Kasumi-1 (cell line): ENCODE measurements at regions not wholly inside any gene's neighbourhood (a gene's known extent, or its start where the extent isn't known, plus 50 kb on each side); places are given as distances from the start of the nearest gene placed in this dataset.
"Not testable (repeated sequence)": the region's sequence is repeated elsewhere in the genome, so short reads cannot be mapped to it uniquely, and the experiment has no call there.

Experiments used
- DNase-seq, 2 experiments: peaks; one replicate each; lab custom pipeline; 2025; lab: John Stamatoyannopoulos, UW

DNA sequence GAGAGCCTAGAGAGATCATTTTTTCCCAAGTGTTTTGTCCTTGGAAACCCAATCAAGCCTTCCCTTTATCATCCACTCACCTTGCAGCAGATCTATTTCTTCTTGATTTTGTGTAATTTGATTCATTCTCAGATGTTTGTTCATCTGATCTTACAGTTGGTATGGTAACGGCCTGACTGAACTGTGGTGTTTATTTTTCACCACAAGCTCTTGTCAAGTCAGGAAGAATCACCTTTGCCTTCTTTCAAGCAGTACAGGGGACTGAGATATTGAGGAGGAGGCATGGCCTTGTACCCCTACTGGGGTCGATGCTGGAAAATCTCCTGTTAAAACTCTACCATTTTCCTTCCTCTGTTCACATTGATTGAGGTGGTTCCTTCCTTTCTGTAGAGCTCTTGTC, 361.4 kb upstream of the CFAP20DC start:
- no peak for DNase-seq

- DNase-seq = no peak
Measured at GRCh38 chr3:59408047-59408624, 358.3 kb upstream of the CFAP20DC start.

DNA sequence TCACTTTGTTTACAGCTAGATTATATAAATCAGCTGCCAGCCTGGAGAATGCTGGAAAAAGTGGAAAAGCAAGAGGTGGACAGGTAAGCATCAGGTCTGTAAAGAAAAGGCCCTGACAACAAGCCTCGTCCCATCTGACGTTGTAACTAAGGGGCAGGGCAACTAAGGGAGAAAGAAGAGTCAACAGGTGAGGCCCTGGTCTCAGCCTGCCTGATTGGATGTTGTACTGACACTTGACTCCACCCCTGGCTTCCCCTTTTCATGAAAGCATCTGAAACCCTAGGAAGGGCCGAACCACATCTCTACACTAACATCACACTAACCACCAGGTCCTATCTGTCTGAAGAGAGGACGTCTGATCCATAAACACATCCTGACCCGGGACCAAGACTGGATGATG, 357.6 kb upstream of the CFAP20DC start:
- DNase-seq = no peak

DNA sequence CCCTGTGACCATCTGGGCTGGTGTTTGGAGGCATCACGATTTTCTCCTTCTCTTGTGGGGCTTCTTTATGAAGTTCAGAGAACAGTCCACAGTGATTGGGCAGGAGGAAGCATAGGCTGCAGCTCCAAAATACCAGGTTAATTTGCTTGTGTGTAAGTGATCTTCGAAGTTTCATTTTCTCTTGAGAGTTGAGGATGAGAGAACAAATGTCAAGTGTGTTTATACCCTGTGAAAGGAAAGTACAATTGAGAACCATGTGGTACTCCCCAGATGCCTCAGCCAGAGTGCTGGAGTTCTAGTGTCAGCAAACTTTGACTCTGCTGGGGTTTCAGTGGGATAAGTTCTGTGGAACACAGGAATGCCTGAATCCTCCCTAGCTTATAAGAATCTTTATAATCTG, 357.1 kb upstream of the CFAP20DC start:
- DNase-seq = no peak

GRCh38 chr3:59404851-59405250, 355.0 kb upstream of the CFAP20DC start:
- no peak for DNase-seq

GRCh38 chr3:59404064-59404463, 354.2 kb upstream of the CFAP20DC start:
- DNase-seq = no peak

- no peak for DNase-seq
Measured at GRCh38 chr3:59401924-59402323, 352.1 kb upstream of the CFAP20DC start.

DNA sequence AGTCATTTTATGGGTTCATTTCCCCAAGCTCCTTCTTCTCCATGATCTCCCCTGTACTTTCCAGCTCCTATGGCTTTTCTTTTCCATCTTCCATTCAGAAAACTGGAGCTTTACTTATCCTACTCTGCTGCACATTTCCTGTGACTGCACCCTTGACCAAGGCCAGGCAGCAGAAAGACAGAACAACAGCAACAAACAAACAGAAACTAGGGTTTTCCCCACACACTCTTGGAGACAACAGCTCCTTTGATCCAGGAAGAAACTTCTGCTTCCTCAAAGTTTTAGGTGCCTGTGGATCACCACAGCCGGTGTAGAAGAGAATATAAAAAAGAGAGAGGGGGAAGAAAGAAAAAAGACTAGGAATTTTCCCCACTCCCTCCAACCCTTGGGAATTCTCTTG, 342.3 kb upstream of the CFAP20DC start:
- DNase-seq = no peak

DNA sequence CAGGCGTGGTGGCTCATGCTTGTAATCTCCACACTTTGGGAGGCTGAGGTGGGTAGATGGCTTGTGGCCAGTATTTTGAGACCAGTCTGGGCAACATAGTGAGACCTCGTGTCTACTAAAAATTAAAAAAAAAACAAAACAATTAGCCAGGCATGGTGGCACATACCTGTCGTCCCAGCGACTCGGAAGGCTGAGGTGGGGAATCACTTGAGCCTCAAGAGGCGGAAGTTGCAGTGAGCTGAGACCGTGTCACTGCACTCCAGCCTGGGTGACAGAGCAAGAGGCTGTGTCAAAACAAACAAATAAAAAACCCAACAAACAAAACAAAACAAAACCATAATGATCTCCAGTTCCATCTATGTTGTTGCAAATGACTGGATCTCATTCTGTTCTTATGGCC, 341.3 kb upstream of the CFAP20DC start:
- no peak for DNase-seq

DNA sequence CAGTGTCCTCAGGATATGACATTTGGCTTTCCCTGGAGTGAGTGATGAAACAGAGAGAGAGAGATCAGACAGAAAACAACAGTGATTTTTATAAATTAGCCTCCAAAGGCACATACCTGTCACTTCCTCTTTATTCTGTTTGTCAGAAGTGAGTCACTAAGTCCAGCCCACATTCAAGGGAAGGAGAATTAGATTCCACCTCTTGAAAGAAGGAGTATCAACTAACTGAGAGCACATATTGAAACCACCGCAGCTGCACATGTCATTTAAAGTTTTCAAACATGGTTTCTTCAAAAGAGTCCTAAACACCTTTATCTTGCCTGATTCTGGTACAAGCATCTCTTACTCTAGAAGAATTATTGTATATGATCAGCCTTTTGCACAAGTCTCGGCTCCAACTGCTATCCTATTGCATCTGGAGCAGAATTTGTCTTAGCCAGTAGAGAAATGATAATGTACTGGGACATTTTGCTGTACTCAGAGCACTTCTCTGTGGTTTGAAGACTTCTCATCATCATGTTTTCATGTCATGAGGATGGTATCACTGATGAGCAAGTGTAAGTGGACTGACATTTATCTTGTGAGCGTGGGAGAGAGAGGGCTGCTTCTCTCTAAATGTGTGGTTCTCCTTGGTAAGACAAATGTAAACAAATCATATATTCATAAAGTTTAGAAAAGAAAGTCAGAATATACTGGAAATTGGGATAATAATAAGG, 338.9 kb upstream of the CFAP20DC start:
- DNase-seq = no peak

- no peak for DNase-seq
Measured at GRCh38 chr3:59386165-59386564, 336.3 kb upstream of the CFAP20DC start.

GRCh38 chr3:59385547-59385946, 335.7 kb upstream of the CFAP20DC start:
- no peak for DNase-seq

- no peak for DNase-seq
Measured at GRCh38 chr3:59381282-59381681, 331.5 kb upstream of the CFAP20DC start.

DNA sequence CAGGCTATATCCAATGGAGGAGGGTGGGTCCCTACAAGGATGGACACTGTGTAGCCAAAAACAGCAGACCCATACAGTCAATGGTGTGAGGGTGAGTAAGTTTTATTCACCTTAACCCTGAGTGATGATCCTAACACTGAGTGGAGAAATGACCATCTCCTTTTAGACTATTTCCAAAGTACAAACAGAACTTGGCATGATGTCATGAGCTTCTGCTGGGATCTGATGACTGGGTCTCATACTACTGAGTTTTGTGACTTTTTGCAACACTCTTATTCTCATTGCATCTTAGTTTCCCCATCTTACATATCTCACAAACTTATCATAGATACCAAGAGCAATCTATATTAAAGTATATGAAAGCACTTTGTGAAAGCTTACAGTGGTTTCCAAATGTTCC, 330.3 kb upstream of the CFAP20DC start:
- no peak for DNase-seq

DNA sequence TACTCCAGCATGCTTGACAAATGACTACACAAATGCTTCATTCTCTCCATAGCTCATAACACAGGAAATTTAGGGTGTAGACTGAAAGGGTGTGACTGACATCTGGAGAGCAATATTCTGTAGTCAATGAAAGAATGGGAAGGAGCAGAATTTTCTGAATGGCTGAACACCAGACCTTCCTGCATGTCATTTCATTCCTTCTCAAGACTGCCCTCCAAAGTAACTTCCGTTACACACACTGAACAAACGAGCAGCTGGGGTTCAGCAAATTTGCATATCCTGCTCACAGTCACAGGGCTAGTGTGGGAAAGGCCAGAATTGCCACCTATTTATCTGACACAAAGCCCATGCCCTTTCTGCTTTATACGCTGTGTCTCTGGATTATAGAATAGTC, 325.0 kb upstream of the CFAP20DC start:
- DNase-seq = no peak

DNA sequence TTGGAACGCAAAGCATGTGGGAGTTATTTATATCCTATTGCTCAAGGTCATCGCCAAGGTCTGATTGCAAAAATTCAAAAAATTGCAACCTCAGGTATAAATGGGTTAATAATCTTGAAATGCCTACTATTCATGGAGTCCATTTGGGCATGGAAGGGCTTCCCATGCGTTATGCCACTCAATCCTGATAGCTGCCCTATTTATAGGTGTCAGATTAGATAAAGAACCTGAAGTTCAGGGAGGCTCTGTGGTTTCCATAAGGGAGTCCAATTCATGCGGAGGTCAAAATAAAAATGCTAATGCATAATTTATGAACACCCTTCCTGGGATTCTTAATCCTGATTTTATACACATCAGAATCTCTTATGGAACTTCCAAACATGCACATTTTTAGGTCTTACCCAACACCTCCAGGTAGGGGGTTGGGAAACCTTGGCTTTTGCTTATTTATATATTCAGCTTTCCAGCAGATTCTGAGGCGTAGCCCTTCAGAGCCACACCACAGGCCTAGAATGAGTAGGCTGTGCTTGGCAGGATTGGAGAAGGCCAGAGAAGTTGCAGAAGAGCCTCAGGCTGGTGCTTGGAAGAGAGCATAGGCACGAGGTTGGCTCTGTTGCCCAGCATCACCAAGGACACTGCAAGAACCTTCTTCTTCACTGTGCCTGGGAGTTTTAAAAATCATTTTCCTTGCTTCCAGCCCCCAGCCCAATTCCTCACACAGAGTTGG, 324.4 kb upstream of the CFAP20DC start:
- DNase-seq = no peak

DNA sequence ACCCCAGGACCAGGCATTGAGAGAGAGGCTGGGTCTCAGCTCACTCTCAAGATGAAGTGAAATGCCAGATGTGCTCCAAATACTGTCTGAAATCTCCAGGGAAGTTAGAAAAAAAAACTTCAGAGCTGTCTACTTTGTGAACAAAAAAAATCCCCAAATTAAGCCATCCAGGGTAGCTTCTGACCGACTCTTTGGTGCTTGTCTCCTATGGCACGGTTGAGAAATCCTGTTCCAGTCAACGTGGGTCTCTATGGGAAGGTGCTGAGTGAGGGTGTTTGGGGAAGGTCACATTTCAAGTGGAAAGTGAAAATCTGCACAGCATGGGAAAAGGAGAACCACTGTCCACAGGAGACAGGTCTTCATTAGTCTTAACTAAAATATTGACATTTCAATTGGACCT, 322.5 kb upstream of the CFAP20DC start:
- DNase-seq = no peak

DNA sequence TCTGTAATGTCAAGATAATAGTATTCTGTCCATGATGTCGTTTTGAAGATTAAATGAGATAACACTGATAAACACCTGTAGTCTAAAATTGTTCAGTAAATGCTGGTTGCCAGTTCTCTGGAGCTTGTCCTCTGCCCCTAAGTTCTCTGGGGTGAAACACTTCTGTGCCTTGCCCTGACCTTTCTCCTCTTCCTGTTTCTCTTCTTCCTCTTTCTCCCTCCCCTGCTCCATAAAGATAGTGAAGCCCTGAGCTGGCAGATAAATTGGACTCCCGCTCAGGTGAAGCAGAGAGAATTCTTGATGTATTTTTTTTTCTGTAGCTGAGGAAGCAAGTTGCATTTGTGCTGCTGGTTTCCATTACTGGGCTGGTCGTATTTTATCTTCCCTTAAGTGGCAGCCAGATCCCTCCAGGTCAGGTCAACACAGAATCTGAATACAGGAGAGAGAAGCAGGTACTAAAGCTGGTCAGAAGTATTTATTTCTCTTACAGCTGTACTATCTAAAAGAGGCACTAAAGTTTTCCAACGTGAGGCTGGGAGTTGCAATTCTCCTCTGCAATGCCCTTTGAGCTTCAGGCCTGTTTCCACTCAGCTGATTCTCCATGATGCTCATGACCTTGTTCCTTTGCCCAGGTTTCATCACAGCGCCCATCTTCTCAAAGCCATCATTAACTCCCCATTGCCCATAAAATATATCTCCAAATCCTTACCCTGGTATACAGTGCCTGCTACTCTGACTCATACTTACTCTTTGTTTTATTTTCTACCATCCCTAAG, 319.3 kb upstream of the CFAP20DC start:
- DNase-seq = no peak

GRCh38 chr3:59367150-59367549, 317.3 kb upstream of the CFAP20DC start:
- DNase-seq = peak; percentile 37 to 54

DNA sequence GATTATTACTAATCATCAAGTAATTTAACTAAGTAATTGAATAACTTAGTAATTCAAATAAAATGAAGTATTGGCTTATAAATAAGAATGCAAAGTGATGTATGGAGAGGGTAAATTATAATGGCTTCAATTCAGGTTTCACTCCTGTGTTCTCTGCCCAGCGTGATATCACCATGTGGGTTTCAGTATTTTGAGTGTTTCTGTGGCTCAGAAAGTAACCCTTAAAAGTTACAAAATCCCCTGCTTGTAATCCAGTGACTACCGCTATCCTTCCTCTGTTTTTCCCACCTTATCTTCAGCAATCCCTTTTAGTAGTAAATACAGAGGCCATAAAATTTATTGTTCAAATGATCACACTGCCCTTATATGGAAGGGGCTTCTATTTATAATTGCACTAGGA, 316.4 kb upstream of the CFAP20DC start:
- DNase-seq = no peak

DNA sequence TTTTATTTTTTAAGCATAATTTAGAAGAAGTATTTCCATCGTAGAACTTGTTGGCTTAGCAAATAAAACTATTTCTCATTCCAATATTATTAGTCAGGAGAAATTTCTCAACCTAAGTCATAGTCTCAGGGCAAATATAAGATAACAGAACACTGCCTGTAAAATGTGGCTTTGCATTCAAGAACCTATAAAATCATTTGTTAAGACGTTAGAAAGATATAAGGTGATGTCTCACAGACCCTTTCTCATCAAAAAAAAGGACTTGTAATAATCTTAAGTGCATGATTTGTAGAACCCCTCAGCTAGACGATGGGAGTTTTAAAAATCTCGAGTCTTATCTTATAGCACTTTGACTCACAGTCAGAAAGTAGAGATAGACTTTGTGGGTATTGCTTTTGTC, 314.7 kb upstream of the CFAP20DC start:
- DNase-seq = no peak

GRCh38 chr3:59360312-59360711, 310.5 kb upstream of the CFAP20DC start:
- DNase-seq = not testable (repeated sequence)

DNA sequence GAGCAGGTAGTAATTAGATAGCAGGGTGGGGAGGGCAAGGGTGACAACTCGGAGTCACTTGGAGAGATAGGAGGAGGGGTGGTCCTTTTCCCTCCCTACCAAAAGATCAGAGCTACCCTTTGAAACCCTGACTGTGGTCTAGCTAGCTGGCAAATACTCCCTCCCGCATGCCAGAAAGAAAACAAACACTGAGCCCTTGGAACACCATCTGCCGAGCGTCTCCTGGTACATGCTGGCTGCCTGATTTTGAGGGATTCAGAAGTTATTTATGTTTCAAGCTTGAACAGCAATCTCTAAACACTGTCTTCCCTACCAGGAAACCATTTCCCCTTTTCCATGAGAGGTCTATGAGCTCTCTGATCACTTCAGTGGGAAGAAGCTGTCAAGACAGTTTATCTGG, 291.6 kb upstream of the CFAP20DC start:
- no peak for DNase-seq
